ENCODE measurements at regions not wholly inside any gene's neighbourhood (a gene's known extent, or its start where the extent isn't known, plus 50 kb on each side); places are given as distances from the start of the nearest gene placed in this dataset.

- no peaks in the 10 kb centered on the region for H3K36me3 ChIP-seq (ENCODE audit: control insufficient read depth, insufficient read depth, low read length)
- DNase-seq (ENCODE audit: extremely low read depth, insufficient read length) = no peak
- TF ChIP-seq CTCF (IDR thresholded peaks at IDR 0.05; ENCODE audit: insufficient read depth, low read length, poor library complexity, severe bottlenecking) = peak; percentile 13
- H3K4me3 ChIP-seq (replicated peaks; ENCODE audit: low read depth, low read length) = no peak overlapping the region
- no peaks in the 10 kb centered on the region for H3K27me3 ChIP-seq (replicated peaks; ENCODE audit: control insufficient read depth, insufficient read depth, low read length)
Observed at GRCh38 chr17:72430611-72431432, 310.0 kb downstream of the SOX9 start.

- Histone ChIP-seq H3K36me3 (ENCODE audit: control insufficient read depth, insufficient read depth, low read length) (no peaks in the 10 kb centered on the region), H3K4me3 (replicated peaks; ENCODE audit: low read depth, low read length) (no peak overlapping the region), H3K27me3 (replicated peaks; ENCODE audit: control insufficient read depth, insufficient read depth, low read length) (no peaks in the 10 kb centered on the region)
- no peak for DNase-seq (ENCODE audit: extremely low read depth, insufficient read length)
- no peak for TF ChIP-seq CTCF (IDR thresholded peaks at IDR 0.05; ENCODE audit: insufficient read depth, low read length, poor library complexity, severe bottlenecking)
Observed at GRCh38 chr17:72432143-72432621, 311.4 kb downstream of the SOX9 start.

- no peaks in the 10 kb centered on the region for H3K27me3 ChIP-seq (replicated peaks; ENCODE audit: control insufficient read depth, insufficient read depth, low read length)
- TF ChIP-seq CTCF (IDR thresholded peaks at IDR 0.05; ENCODE audit: insufficient read depth, low read length, poor library complexity, severe bottlenecking) = no peak
- no peak for DNase-seq (ENCODE audit: extremely low read depth, insufficient read length)
- no peak overlapping the region for H3K4me3 ChIP-seq (replicated peaks; ENCODE audit: low read depth, low read length)
- no peaks in the 10 kb centered on the region for H3K36me3 ChIP-seq (ENCODE audit: control insufficient read depth, insufficient read depth, low read length)
Observed at GRCh38 chr17:72432881-72433280, 312.1 kb downstream of the SOX9 start.

- no peaks in the 10 kb centered on the region for H3K27me3 ChIP-seq (replicated peaks; ENCODE audit: control insufficient read depth, insufficient read depth, low read length)
- DNase-seq (ENCODE audit: extremely low read depth, insufficient read length) = no peak
- H3K36me3 ChIP-seq (ENCODE audit: control insufficient read depth, insufficient read depth, low read length) = no peaks in the 10 kb centered on the region
- no peak for TF ChIP-seq CTCF (IDR thresholded peaks at IDR 0.05; ENCODE audit: insufficient read depth, low read length, poor library complexity, severe bottlenecking)
- H3K4me3 ChIP-seq (replicated peaks; ENCODE audit: low read depth, low read length) = no peak overlapping the region
Observed at GRCh38 chr17:72433797-72434196, 313.0 kb downstream of the SOX9 start.

- H3K4me3 ChIP-seq (replicated peaks; ENCODE audit: low read depth, low read length) = no peak overlapping the region
- H3K36me3 ChIP-seq (ENCODE audit: control insufficient read depth, insufficient read depth, low read length) = no peaks in the 10 kb centered on the region
- no peaks in the 10 kb centered on the region for H3K27me3 ChIP-seq (replicated peaks; ENCODE audit: control insufficient read depth, insufficient read depth, low read length)
- TF ChIP-seq CTCF (IDR thresholded peaks at IDR 0.05; ENCODE audit: insufficient read depth, low read length, poor library complexity, severe bottlenecking) = no peak
- DNase-seq (ENCODE audit: extremely low read depth, insufficient read length) = no peak
Observed at GRCh38 chr17:72434581-72434980, 313.8 kb downstream of the SOX9 start.

Data from GM06990 (cell line).